Tongue (tissue), 1 donor: ENCODE measurements at regions not wholly inside any gene's neighbourhood (a gene's known extent, or its start where the extent isn't known, plus 50 kb on each side); places are given as distances from the start of the nearest gene placed in this dataset. TPM values are rescaled to one million over a fixed set of nuclear protein-coding genes. Genes with fewer than 3 reads are reported as not detected.

ENCODE experiments used
- small RNA-seq: library from RNA; depleted of rRNA; stranded (forward); fragments of <200 nt; gene quantifications from one replicate; pipeline ENCODE3, GENCODE V24; 2014; ENCODE audit warnings: low replicate concordance

Small RNA genes lying in the stretch of these regions (small RNA-seq; reads per million reads assigned to genes)
- not detected for gene AP000770.2
- not detected for gene RF01210
- not detected for gene RPL12P46
